ENCODE measurements at regions not wholly inside any gene's neighbourhood (a gene's known extent, or its start where the extent isn't known, plus 50 kb on each side); places are given as distances from the start of the nearest gene placed in this dataset.

DNA sequence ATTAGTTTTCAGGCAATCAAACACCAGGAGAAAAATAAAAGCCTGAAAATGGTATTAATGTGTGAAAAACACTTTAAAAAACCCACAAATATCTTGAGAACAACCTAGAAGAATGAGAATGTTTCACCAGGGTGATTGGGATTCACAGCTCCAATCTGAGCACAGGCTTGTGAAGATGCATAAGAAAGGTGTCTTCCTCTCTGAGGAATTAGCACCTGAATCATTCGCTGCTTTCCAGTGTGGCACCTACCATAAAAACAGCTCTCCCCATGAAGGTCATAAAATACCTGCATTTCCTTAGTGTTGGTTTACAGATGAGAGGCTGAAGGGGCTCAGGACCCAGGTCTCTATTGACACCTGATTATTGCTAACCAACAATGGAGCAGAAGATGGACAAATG, 499.7 kb upstream of the KLHL29 start:
- TF ChIP-seq POLR2A (IDR thresholded peaks at IDR 0.05; ENCODE audit: low read depth, low read length) (no peak), MAZ (IDR thresholded peaks at IDR 0.05; ENCODE audit: borderline replicate concordance, low read depth, low read length) (no peak), SMC3 (IDR thresholded peaks at IDR 0.05; ENCODE audit: low read depth, low read length) (no peak), RCOR1 (IDR thresholded peaks at IDR 0.05; ENCODE audit: insufficient replicate concordance, low read length) (no peak), CHD1 (IDR thresholded peaks at IDR 0.05; ENCODE audit: low read depth, low read length) (no peak), CEBPB (IDR thresholded peaks at IDR 0.05; ENCODE audit: low read depth, low read length) (no peak)
- TF ChIP-seq, protein P1, sequence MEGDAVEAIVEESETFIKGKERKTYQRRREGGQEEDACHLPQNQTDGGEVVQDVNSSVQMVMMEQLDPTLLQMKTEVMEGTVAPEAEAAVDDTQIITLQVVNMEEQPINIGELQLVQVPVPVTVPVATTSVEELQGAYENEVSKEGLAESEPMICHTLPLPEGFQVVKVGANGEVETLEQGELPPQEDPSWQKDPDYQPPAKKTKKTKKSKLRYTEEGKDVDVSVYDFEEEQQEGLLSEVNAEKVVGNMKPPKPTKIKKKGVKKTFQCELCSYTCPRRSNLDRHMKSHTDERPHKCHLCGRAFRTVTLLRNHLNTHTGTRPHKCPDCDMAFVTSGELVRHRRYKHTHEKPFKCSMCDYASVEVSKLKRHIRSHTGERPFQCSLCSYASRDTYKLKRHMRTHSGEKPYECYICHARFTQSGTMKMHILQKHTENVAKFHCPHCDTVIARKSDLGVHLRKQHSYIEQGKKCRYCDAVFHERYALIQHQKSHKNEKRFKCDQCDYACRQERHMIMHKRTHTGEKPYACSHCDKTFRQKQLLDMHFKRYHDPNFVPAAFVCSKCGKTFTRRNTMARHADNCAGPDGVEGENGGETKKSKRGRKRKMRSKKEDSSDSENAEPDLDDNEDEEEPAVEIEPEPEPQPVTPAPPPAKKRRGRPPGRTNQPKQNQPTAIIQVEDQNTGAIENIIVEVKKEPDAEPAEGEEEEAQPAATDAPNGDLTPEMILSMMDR (conservative IDR thresholded peaks at IDR 0.05; ENCODE audit: low read depth, low read length): no peak
- TF ChIP-seq, protein P2, sequence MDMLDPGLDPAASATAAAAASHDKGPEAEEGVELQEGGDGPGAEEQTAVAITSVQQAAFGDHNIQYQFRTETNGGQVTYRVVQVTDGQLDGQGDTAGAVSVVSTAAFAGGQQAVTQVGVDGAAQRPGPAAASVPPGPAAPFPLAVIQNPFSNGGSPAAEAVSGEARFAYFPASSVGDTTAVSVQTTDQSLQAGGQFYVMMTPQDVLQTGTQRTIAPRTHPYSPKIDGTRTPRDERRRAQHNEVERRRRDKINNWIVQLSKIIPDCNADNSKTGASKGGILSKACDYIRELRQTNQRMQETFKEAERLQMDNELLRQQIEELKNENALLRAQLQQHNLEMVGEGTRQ (IDR thresholded peaks at IDR 0.05; ENCODE audit: low read depth, low read length): no peak

Data from IMR-90 (cell line).